ENCODE measurements at regions not wholly inside any gene's neighbourhood (a gene's known extent, or its start where the extent isn't known, plus 50 kb on each side); places are given as distances from the start of the nearest gene placed in this dataset.

DNA sequence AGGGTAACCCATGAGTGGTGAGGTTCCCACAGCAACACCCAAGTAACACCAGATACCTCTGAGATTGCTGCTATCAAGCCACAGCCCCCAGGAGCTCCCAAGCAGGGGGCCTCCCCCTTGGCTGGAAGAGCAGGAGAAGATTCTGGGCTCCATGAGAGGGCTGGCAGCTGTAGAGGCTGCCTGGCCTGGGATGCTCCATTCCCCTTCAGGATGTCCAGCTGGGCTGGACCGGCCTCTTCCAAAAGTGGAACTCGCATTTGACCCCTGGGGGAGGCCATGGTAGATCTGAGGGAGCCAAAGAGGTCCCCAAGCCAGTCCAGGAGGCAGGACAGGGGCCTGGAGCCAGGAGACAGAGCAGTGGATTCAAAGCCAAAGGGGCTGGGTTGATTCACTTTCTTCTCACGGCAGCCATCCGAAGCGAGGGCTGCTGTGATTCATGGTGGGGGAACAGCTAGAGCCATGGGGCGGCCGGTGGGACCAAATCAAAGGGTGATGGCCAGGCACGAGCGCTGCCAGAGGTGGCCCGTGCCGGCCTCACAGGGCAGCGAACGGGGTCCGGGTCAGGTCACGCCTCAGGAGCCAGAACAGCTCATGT lies 95.3 kb upstream of the ID2 start:
- TF ChIP-seq EP300 (IDR thresholded peaks at IDR 0.05) (no peak), POLR2A (IDR thresholded peaks at IDR 0.05) (no peak), CTCF (IDR thresholded peaks at IDR 0.05) (no peak), POLR2AphosphoS5 (IDR thresholded peaks at IDR 0.05) (no peak)
- Histone ChIP-seq H3K36me3 (no peaks in the 10 kb centered on the region), H3K27me3 (no peaks in the 10 kb centered on the region), H3K4me3 (no peak overlapping the region), H3K27ac (no peak overlapping the region), H3K9me3 (no peaks in the 10 kb centered on the region), H3K4me1 (peaks cover 0 to 18% (median 16%) of the 10 kb centered on the region in 4 donors)
- intact Hi-C loops (cut with DNase I) = no loop called here
- no peak for DNase-seq
- 91 to 95% methylated on average over 15 of the region's 15 CpGs for WGBS, 2 donors

- Histone ChIP-seq H3K9me3 (no peaks in the 10 kb centered on the region), H3K4me1 (peaks cover 0 to 18% (median 16%) of the 10 kb centered on the region in 4 donors), H3K27ac (no peak overlapping the region), H3K4me3 (no peak overlapping the region), H3K36me3 (no peaks in the 10 kb centered on the region), H3K27me3 (no peaks in the 10 kb centered on the region)
- DNase-seq = no peak
- TF ChIP-seq POLR2AphosphoS5 (IDR thresholded peaks at IDR 0.05) (no peak), EP300 (IDR thresholded peaks at IDR 0.05) (no peak), POLR2A (IDR thresholded peaks at IDR 0.05) (no peak), CTCF (IDR thresholded peaks at IDR 0.05) (no peak)
- 90 to 94% methylated on average over 19 of the region's 19 CpGs for WGBS, 2 donors
- intact Hi-C loops (cut with DNase I) = no loop called here
Measured at GRCh38 chr2:8587251-8587791, 94.5 kb upstream of the ID2 start.

GRCh38 chr2:8587920-8588830 lies 93.7 kb upstream of the ID2 start:
- no peak for DNase-seq

DNA sequence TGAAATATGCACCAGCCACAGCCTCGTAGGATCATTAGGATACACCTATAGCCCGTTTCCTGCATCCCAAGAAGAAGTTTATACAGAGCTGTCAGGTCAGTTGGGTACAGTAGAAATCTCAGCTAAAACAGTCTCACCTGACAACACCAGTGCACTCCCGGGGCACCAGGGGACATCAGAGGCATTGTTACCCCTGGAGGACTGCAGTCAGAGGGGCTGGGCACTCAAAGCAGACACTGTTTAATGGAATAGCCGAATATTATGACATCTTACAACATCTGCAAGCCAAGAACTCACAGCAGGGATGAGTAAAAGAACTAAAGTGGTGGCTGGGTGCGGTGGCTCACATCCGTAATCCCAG lies 93.0 kb upstream of the ID2 start:
- H3K27ac ChIP-seq = no peak overlapping the region
- H3K36me3 ChIP-seq = no peaks in the 10 kb centered on the region
- H3K9me3 ChIP-seq = no peaks in the 10 kb centered on the region
- H3K4me1 ChIP-seq = peaks cover 0 to 8% (median 6%) of the 10 kb centered on the region in 4 donors
- no peak overlapping the region for H3K4me3 ChIP-seq
- WGBS, 2 donors = 87 to 89% methylated on average over 6 of the region's 6 CpGs
- intact Hi-C loops (cut with DNase I) = no loop called here
- H3K27me3 ChIP-seq = no peaks in the 10 kb centered on the region
- TF ChIP-seq POLR2A (IDR thresholded peaks at IDR 0.05) (no peak), EP300 (IDR thresholded peaks at IDR 0.05) (no peak), CTCF (IDR thresholded peaks at IDR 0.05) (no peak), POLR2AphosphoS5 (IDR thresholded peaks at IDR 0.05) (no peak)
- no peak for DNase-seq

More at GRCh38 chr2:8587920-8588830, 93.7 kb upstream of the ID2 start:
- TF ChIP-seq POLR2A (IDR thresholded peaks at IDR 0.05) = no peak
- TF ChIP-seq EP300 (IDR thresholded peaks at IDR 0.05) = no peak
- TF ChIP-seq POLR2AphosphoS5 (IDR thresholded peaks at IDR 0.05) = no peak
- TF ChIP-seq CTCF (IDR thresholded peaks at IDR 0.05) = no peak
- WGBS, 2 donors = 91 to 92% methylated on average over 7 of the region's 7 CpGs
- H3K27me3 ChIP-seq = no peaks in the 10 kb centered on the region
- no peaks in the 10 kb centered on the region for H3K9me3 ChIP-seq
- H3K4me1 ChIP-seq = peaks cover 0 to 14% (median 11%) of the 10 kb centered on the region in 4 donors
- no peak overlapping the region for H3K27ac ChIP-seq
- no peak overlapping the region for H3K4me3 ChIP-seq
- intact Hi-C loops (cut with DNase I) = no loop called here
- no peaks in the 10 kb centered on the region for H3K36me3 ChIP-seq
